Suprapubic skin (tissue), 4 donors: ENCODE measurements at regions not wholly inside any gene's neighbourhood (a gene's known extent, or its start where the extent isn't known, plus 50 kb on each side); places are given as distances from the start of the nearest gene placed in this dataset.

Experiments used
- DNase-seq, 2 donors: peaks; one replicate each; pipeline ENCODE4 v3.0.0-alpha.2; 2019; ENCODE audit warnings: low spot score in 2 of 2
- H3K27ac ChIP-seq: fragments of 200-600 bp; sonication (generic); one replicate; pipeline ENCODE4 v1.5.1; 2019
- H3K27me3 ChIP-seq: fragments of 200-600 bp; sonication (generic); one replicate; pipeline ENCODE4 v1.5.1; 2019
- H3K36me3 ChIP-seq: fragments of 200-600 bp; sonication (generic); one replicate; pipeline ENCODE4 v1.5.1; 2019
- H3K4me1 ChIP-seq: fragments of 200-600 bp; sonication (generic); one replicate; pipeline ENCODE4 v1.5.1; 2019
- H3K4me3 ChIP-seq: fragments of 200-600 bp; sonication (generic); one replicate; pipeline ENCODE4 v1.5.1; 2019; ENCODE audit warnings: mild to moderate bottlenecking
- H3K9me3 ChIP-seq: fragments of 200-600 bp; sonication (generic); one replicate; pipeline ENCODE4 v1.5.1; 2019
- EP300 ChIP-seq: sonication (generic); formaldehyde crosslinking; IDR thresholded peaks from one replicate; pipeline ENCODE4 v1.6.1; 2017; ENCODE audit warnings: antibody characterized with exemption
- POLR2A ChIP-seq, 2 donors: fragments of 450-650 bp; IDR thresholded peaks; one replicate each; pipeline ENCODE4 v1.6.1; 2017; ENCODE audit warnings: antibody characterized with exemption in 2 of 2, mild to moderate bottlenecking in 2 of 2, moderate library complexity in 2 of 2
- POLR2AphosphoS5 ChIP-seq, 3 donors: sonication (generic); formaldehyde crosslinking; IDR thresholded peaks; one replicate each; pipeline ENCODE4 v1.6.1; 2017; ENCODE audit warnings: antibody characterized with exemption in 3 of 3
- WGBS: methylation state at CpG from one replicate; pipeline ENCODE4 v1.1.5; 2018; 5-methylcytosine and 5-hydroxymethylcytosine counted together
- TF ChIP-seq, protein P1 (sequence below), 2 donors: fragments of 200-600 bp in 1 of 2; fragments of 450-650 bp in 1 of 2; sonication (generic) in 1 of 2; IDR thresholded peaks; one replicate each; pipeline ENCODE4 v1.5.1; 2016 to 2019; ENCODE audit warnings: antibody characterized with exemption in 2 of 2, mild to moderate bottlenecking in 1 of 2, moderate library complexity in 1 of 2

DNA sequence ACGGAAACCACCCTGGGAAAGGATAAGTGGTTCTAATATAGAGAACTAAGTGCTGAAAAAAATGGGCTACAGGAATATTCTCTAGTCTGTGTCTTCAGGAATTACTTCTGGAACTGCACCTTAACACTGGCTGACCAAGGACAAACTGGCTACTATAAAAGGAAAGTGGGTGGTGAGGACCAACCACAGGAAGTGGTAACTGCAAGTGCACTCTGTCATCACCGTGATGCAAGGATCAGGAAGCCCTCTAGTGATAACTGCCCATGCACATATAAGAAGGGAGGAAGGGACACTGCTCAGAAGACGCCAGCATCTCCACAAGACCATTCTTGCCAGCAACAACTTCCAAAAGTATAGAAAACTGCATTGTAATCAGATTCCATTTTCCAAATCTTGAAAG is 424.4 kb upstream of the RGPD4 start:
- Histone ChIP-seq H3K4me3 (no peak overlapping the region), H3K27ac (no peak overlapping the region), H3K27me3 (no peaks in the 10 kb centered on the region), H3K36me3 (no peaks in the 10 kb centered on the region), H3K9me3 (no peaks in the 10 kb centered on the region), H3K4me1 (no peaks in the 10 kb centered on the region)
- TF ChIP-seq POLR2A (IDR thresholded peaks at IDR 0.05) (no peak), POLR2AphosphoS5 (IDR thresholded peaks at IDR 0.05) (no peak), EP300 (no peak)
- TF ChIP-seq, protein P1, sequence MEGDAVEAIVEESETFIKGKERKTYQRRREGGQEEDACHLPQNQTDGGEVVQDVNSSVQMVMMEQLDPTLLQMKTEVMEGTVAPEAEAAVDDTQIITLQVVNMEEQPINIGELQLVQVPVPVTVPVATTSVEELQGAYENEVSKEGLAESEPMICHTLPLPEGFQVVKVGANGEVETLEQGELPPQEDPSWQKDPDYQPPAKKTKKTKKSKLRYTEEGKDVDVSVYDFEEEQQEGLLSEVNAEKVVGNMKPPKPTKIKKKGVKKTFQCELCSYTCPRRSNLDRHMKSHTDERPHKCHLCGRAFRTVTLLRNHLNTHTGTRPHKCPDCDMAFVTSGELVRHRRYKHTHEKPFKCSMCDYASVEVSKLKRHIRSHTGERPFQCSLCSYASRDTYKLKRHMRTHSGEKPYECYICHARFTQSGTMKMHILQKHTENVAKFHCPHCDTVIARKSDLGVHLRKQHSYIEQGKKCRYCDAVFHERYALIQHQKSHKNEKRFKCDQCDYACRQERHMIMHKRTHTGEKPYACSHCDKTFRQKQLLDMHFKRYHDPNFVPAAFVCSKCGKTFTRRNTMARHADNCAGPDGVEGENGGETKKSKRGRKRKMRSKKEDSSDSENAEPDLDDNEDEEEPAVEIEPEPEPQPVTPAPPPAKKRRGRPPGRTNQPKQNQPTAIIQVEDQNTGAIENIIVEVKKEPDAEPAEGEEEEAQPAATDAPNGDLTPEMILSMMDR (IDR thresholded peaks at IDR 0.05) = no peak
- 79% methylated on average over 3 of the region's 3 CpGs for WGBS
- no peak for DNase-seq

DNA sequence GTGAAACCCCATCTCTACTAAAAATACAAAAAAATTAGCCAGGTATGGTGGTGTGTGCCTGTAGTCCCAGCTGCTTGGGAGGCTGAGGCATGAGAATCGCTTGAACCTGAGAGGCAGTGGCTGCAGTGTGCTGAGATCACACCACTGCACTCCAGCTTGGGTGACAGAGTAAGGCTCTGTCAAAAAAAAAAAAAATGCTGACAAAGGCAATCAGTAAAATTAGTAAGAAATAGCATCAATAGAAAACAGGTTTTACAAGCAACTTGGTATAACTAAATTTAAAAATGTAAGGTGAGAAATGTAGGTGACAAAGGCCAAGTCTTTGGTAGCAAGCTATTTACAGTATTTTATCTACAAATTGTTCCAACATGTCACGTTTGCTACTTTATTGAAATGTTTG is 421.4 kb upstream of the RGPD4 start:
- no peak for DNase-seq
- no peak overlapping the region for H3K27ac ChIP-seq
- TF ChIP-seq EP300 = no peak
- no peak for TF ChIP-seq POLR2A (IDR thresholded peaks at IDR 0.05)
- H3K9me3 ChIP-seq = no peaks in the 10 kb centered on the region
- H3K4me3 ChIP-seq = no peak overlapping the region
- H3K4me1 ChIP-seq = no peaks in the 10 kb centered on the region
- H3K27me3 ChIP-seq = no peaks in the 10 kb centered on the region
- WGBS = 75% methylated on average over 2 of the region's 2 CpGs
- H3K36me3 ChIP-seq = no peaks in the 10 kb centered on the region

- Histone ChIP-seq H3K36me3 (no peaks in the 10 kb centered on the region), H3K9me3 (no peaks in the 10 kb centered on the region), H3K27me3 (no peaks in the 10 kb centered on the region), H3K4me3 (no peak overlapping the region), H3K27ac (no peak overlapping the region), H3K4me1 (no peaks in the 10 kb centered on the region)
- WGBS = 61% methylated on average over 3 of the region's 3 CpGs
- TF ChIP-seq POLR2AphosphoS5 (IDR thresholded peaks at IDR 0.05) (no peak), EP300 (no peak), POLR2A (IDR thresholded peaks at IDR 0.05) (no peak)
- TF ChIP-seq, protein P1 (IDR thresholded peaks at IDR 0.05) = no peak
- no peak for DNase-seq
Observed at GRCh38 chr2:107407017-107407416, 419.7 kb upstream of the RGPD4 start.

- Histone ChIP-seq H3K4me3 (no peak overlapping the region), H3K4me1 (no peaks in the 10 kb centered on the region), H3K27me3 (no peaks in the 10 kb centered on the region), H3K9me3 (no peaks in the 10 kb centered on the region), H3K27ac (no peak overlapping the region), H3K36me3 (no peaks in the 10 kb centered on the region)
- 83% methylated on average over 2 of the region's 2 CpGs for WGBS
- DNase-seq = no peak
- no peak for TF ChIP-seq POLR2AphosphoS5 (IDR thresholded peaks at IDR 0.05)
- TF ChIP-seq POLR2A (IDR thresholded peaks at IDR 0.05) = no peak
- TF ChIP-seq, protein P1 (IDR thresholded peaks at IDR 0.05) = no peak
Observed at GRCh38 chr2:107407974-107408373, 418.7 kb upstream of the RGPD4 start.

DNA sequence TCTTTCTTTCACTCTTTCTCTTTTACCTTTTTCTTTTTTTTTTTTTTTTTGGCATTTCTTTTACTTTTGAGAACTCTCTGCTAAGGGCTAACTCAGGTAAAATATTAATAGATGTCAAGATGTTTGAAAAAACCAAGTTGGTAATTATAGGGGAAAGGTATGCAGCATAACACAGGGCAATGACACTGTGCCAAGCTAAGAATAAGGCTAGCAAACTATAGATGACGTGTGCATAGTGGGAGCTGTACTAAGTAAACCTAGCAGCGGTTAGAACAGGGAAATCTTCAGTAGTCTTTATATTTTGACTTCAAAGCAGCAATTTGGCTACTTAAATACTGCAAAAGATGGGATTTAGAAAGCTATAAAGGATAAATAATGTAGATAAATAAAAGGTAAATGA is 415.4 kb upstream of the RGPD4 start:
- no peaks in the 10 kb centered on the region for H3K36me3 ChIP-seq
- TF ChIP-seq POLR2A (IDR thresholded peaks at IDR 0.05) (no peak), EP300 (no peak), POLR2AphosphoS5 (IDR thresholded peaks at IDR 0.05) (no peak)
- TF ChIP-seq, protein P1 (IDR thresholded peaks at IDR 0.05) = no peak
- DNase-seq = no peak
- WGBS = 81% methylated on average over 2 of the region's 2 CpGs
- no peak overlapping the region for H3K4me3 ChIP-seq
- H3K27me3 ChIP-seq = no peaks in the 10 kb centered on the region
- H3K4me1 ChIP-seq = no peaks in the 10 kb centered on the region
- H3K27ac ChIP-seq = no peak overlapping the region
- no peaks in the 10 kb centered on the region for H3K9me3 ChIP-seq

- H3K27me3 ChIP-seq = no peaks in the 10 kb centered on the region
- DNase-seq = no peak
- no peaks in the 10 kb centered on the region for H3K9me3 ChIP-seq
- H3K36me3 ChIP-seq = no peaks in the 10 kb centered on the region
- no peaks in the 10 kb centered on the region for H3K4me1 ChIP-seq
- no peak overlapping the region for H3K27ac ChIP-seq
- WGBS = 75% methylated on average over 6 of the region's 6 CpGs
- H3K4me3 ChIP-seq = no peak overlapping the region
- TF ChIP-seq POLR2A (IDR thresholded peaks at IDR 0.05) = no peak
- no peak for TF ChIP-seq POLR2AphosphoS5 (IDR thresholded peaks at IDR 0.05)
- TF ChIP-seq EP300 = no peak
- TF ChIP-seq, protein P1 (IDR thresholded peaks at IDR 0.05) = no peak
Observed at GRCh38 chr2:107412209-107412904, 414.3 kb upstream of the RGPD4 start.
